LHCN-M2 (cell line): ENCODE measurements at regions not wholly inside any gene's neighbourhood (a gene's known extent, or its start where the extent isn't known, plus 50 kb on each side); places are given as distances from the start of the nearest gene placed in this dataset.

Experiments used
- DNase-seq: peaks from one replicate; pipeline ENCODE4 v3.0.0-alpha.2; 2012; ENCODE audit warnings: low read depth

DNA sequence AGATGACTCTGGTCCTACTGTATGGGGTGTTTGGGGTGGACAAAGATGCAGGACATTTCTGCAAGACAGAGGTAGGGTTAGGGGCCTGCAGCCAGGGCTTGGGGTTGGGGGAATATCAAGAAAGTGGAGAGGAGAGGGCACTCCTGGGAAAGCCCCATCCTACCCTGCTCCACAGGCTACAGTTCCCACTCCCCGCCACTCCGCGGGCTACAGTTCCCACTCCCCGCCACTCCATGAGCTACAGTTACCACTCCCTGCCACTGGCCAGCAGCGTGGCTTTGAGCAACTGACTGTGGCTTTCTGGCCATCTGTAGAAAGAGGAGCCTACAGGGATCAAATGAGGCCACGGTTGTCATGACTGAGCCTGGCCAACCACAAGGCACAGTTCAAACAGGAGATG, 93.8 kb upstream of the GRIK3 start:
- no peak for DNase-seq

DNA sequence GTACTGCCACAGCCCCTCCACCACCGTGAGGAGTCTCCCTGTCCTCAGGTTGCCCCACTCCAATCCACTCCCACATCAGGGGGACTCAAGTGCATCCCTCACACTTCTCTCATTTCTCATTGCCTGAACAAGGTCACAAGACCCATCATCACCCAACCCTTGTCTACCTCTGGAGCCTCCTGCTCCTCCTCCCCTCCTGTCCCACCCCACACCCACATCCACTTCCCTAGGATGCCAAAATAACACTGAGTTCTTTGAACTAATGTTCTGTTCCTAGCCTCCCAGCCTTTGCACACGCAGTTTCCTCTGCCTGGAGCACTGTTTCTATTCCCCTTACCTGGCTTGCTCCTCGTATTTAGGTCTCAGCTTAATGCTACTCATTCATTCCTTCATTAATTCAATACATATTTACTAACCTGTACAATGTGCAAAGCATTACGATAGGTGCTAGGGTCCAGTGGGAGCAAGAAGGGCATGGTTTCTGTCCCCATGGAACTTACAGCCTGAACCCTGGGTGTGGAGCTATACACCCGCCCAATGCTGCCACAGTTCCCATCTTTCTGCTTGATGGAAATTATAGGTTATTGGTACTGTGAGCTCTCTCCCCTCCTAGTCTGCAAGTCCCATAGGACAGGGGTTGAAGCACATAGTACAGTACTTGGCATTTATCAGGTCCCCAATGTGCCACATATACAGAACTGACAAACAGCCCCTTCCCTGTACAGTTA, 96.1 kb upstream of the GRIK3 start:
- DNase-seq: no peak

DNA sequence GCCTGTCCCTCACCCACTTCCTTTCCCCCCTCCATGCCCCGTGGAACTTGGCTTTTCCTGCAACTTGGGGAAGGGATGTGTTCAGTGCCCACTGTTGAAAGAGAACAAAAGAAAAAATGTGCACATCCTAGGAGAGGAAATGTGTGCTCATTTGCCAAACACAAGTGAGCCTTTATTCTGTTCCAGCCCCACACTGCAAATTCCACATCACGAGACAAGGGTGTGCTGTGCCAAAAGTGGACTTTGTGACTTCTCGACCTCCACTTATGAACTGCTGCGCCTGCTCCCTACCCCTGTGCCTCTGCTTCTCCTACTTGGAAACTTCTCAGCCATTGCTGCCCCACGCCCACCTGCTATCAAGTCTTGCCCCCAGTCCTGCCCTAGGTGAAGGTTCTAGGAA, 97.0 kb upstream of the GRIK3 start:
- DNase-seq: no peak

DNA sequence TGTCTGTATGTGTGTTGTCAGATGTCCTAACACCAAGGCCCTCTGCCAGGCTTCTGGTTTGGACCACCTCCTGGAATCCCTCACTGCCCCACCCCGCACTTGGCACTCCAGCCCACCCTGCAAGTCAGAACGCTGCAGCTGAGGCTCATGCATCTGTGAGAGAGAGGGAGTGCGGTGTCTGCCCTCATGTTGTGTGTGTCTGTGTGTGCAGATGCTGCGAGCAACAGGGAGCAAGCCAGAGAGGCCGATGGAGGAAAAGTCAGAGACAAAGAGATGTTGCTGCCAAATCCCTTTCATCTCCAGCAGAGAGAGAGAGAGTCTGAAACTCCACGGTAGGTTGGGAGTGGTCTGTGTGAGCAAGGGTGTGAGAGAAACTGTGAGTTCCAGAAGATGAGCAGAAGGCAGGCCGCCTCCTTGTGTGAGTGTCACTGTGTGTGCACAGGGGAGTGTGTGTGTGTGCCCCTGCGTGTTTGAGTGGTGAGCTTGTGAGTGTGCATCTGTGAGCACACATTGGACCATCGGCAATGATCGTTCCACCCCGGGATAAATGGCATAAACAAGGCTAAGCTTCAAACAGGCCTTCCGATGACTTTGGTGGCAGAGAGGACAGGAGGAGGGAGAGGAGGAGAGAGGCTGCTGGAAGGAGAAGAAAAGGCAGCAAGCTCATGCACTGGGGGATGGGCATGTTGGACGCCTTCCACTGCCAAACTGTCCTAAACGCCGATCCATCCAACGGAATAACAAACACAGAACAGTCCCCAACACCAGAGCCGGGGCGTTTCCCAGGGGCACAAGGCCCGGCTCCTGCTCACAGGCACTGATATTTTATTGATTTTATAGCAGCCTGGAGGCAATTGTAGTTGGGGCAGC, 99.2 kb upstream of the GRIK3 start:
- no peak for DNase-seq

DNA sequence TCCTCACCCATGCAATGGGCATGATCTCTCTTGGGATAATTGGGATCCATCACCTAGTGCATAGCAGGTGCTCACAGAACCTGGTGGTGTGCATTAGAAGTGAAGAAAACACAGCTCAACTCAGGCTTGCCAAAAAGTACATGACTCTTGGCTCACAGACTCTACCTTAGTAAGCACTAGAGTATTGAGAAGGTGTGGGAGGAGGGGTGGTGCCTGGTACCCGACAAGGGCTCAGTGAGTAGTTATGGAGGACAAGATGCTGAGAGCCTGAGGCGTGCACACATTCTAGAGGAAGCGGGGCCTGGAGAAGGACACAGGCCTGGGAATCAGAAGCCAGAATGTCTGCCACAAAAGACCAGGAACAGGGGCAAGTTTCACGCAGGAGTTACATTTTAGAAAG, 100.3 kb upstream of the GRIK3 start:
- no peak for DNase-seq

DNA sequence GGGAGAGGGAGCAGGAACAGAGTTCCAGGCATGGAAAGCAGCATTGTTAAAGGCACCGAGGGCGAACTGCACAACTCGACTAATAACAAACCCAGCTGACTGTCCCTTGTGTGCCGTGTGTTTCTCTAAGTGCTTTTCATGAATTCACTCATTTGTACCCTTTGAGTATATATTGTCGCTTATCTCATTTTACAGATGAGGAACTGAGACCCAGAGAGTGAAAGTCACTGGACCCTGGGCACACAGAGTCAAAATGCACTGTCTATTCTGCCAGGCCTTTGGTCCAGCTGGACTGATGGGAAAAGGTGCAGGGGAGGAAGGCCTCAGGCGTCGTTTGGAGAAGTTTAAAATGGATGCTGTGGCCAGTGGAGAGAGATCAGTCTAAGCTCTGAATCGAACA, 100.7 kb upstream of the GRIK3 start:
- DNase-seq: no peak

DNA sequence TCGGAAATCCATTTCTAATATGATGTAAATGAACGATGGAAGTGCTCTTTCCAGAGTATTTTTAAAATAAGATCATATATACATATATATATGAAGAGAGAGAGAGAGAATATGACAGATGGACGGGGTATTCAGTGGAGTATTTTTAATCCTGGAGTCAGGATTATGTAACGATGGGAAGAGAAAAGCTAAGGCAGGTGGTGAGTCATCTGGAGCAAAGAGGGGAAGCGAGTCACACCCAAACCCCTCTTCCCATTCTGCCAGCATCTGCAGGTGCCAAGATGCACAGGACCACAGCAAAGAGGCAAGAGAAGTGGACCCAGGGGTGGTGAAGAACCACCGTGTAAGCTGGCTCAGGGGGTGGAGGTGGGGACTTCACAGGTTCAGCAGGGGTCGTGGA, 102.7 kb upstream of the GRIK3 start:
- no peak for DNase-seq

DNA sequence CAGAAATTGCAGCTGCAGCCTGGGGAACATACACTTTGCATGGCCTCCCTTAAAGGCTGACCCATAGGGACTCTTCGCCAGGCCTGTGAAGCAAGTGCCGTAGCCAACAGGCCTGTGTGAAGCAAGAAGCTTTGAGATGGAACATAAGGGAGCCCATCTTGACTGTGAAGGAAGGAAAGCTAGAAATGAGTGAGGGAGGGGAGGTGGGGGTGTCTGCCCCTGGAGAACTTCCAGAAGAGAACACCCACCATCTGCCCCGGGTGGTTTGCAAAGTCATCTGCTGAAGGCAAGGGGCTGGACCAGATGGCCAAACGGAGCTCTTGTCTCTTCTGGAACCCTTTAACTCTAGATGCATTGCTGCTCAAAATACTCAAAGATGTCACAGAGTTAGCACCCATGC, 103.3 kb upstream of the GRIK3 start:
- DNase-seq: no peak

DNA sequence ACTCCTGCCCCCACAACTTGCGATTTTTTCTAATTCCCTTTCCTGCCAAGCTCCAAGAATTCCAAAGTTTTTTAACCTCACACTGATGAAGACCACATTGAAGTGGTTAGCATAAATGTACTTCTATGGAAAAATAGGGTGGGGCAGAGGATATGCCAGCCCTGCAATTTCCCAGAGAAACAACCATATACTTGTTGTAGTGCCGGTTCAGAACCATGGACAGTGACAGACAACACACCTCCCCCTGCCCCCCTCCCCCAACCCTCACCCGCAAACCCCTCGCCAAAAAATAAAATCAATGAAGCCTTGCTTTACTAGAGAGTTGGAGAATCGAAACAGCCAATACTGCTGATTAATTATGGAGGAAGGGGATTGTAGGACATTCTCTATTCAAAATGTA, 109.5 kb upstream of the GRIK3 start:
- DNase-seq: no peak

DNA sequence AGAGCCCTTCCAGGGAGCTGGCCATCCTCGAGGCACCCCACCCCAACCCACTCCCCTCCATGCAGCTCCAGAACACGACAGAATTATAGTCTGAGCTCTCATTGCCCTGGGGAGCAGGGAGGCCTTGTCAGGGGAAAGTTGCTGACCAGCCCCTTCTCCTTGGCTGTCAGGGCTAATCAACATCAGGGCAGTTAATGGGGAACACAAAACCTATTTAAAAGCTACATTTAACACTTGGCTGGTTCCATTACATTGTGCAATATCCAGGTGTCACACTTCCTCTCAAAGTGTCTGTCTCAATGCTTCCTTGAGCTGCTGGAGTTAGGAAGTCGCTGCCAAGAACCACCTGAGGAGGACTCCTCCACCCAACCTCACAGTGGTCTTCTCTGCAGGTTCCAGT, 111.8 kb upstream of the GRIK3 start:
- DNase-seq: no peak

DNA sequence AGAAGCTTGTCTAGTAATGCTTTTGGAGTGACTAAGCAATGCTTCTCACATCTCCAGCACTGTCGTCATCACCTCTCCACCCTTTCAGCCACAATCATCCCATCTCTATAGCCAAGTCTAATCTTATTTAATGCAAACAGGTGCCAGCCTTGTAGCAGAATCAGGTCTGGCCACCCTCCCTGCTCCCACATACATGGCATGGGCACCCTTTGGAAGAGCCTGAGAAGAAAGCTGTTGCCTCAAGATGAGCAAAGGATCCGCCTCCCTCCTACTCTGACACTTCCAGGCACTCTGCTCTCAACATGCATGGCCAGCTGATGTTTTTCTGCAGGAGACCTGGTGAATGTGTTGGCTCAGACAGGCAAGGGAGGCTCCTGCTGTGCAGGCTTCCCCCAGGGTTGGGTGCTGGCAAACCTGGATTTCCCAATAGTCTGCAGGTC, 113.1 kb upstream of the GRIK3 start:
- no peak for DNase-seq

DNA sequence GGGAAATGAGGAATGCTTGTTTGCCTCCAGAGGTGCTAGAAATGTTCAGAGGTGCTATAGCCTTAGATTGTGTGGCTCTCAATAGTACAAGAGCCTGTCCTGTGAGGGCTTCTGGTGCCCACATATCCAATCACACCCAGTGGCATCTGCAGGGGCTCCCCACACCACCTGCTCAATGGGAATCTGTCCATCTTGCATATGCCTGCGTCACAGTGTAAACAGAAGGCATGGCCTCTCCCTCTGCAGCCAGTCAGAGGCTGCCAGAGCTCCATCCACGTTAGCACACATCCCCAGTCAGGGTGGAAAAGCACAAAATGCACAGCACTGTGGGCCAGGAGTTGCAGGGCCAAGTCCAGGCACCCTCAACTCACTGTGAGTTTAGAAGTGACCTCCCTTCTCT, 113.6 kb upstream of the GRIK3 start:
- DNase-seq: no peak

DNA sequence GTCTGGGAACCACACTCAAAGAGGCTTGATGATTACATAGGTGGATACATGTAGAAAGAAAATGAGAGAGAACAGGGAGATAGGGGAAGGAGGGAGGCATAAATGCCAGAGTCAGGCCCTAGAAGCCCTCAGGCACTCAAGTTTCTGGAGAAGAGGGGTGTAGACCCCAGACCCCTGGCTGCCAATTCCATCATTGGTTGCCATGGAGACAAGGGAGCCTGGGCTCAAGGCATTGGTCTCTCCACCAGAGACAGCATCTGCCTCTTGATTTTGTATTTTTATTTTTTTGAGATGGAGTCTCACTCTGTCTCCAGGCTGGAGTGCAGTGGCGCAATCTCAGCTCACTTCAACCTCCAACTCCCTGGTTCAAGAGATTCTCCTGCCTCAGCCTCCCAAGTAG, 114.3 kb upstream of the GRIK3 start:
- DNase-seq: no peak

DNA sequence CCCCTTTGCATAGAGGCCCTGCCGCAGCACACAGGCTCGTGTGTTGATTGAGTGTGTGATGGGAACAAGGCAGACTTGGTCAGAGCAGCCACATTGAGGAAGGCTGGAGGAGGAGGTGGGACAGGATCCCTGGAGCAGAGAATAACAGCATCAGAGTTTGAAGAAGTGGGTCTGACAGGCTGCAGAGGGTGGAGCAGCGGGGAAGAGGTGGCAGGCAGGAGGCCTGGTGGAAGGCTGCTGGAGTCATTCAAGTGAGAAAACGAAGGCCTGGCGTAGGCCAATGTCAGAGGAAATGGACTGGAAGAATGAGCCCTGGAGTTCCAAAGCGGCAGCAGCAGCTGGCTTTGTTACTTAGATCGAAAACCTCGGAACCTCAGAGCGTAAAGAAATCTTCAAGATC, 115.0 kb upstream of the GRIK3 start:
- no peak for DNase-seq

DNA sequence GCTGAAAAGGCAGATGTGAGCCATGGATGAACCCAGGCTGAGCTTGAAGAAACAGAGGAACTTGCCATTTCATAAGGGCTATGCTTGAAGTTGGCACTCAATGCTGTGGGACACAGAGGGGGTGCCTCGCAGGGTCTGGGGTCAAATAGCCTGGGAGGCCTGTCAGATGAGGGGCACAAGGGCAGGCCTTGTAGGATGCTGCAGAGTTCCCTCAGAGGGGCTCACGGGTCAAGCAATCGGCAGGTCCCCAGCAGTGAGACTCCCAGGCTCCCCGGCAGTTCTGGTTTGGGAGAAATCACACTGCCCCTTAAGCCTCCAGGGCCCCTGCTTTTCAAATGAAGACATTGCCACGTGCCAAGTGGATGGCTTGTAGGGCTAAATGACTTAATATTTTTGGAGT, 116.7 kb upstream of the GRIK3 start:
- no peak for DNase-seq

DNA sequence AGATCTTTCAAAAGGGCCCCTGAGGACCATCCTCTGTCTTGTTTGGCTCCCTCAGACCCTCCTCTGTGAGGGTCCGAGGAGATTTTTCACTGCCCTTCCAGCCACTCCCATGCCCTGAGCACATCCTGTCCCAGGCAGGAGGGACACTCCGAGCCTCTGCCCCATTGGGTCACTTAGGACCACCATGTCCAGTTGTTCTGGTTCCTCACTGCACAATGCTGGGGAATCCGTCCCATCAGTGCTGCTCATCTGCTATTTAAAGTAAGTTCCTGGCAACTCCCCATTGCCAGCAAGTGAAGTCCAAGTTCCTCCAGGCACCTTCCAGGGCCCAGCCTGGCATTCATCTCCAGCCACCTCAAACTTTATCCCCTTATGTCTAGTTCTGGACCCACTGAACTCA, 117.5 kb upstream of the GRIK3 start:
- no peak for DNase-seq

DNA sequence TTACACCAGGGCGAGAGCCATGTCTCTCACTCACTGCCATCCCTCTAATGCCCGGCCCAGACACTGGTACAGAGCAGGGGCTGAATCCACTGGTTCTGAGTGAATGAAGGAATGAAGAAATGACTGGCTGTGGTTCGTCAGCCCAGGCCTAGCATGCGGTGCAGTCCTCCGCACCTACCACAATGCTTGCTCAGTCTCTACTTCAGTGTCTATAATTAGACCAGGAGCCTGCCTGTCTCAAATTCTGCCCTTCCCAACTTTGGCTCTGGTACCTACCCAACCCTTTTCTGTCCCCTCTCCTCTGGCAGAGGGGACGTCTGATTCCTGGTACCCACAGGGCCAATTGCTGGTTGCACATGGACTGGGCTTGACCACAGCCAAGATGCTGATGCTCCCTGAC, 118.2 kb upstream of the GRIK3 start:
- no peak for DNase-seq

DNA sequence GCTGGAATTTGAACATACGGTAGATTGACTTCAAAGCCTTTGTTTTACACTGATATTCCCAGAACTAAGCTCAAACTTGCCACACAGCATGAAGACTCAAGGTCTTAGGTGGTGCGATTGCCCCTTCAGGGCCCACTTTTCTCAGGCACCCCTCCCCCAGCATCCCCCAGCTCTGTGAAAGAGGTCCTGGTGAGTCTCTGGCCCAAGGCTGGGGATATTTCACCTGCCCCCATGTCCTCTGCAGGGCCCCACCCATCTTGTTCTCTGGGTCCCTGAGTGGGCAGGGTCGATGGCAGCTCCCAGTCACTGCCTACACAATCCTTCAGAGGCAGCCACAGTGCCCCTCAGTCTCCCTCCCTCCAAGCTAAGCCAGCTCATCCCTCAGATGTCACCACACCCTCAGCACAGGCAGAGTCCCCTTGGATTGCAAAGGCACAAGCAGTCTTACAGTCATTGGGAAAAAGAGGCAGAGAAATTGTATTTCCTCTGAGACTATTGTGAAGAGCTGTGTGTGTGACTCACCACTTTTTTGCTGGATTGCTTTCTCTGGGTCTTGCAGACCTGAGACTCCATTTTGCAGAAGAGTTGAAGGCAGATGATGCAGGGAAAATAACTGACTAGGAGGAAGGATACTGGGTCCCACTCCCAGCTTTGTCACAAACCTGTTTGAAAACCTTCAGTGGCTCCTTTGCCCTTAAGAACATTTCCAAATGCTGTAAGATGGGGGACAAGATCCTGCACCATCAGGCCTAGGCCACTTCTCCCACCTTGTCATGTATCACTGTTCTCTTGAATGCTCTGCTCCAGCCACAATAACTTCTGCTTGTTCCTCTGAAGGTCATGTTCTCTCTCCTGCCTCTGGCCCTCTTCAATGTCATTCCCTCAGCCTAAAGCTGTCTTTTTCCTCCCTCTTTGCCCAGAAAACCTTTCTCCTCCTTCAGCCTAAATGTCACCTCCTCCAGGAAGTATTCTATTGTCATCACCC, 119.1 kb upstream of the GRIK3 start:
- DNase-seq: no peak

DNA sequence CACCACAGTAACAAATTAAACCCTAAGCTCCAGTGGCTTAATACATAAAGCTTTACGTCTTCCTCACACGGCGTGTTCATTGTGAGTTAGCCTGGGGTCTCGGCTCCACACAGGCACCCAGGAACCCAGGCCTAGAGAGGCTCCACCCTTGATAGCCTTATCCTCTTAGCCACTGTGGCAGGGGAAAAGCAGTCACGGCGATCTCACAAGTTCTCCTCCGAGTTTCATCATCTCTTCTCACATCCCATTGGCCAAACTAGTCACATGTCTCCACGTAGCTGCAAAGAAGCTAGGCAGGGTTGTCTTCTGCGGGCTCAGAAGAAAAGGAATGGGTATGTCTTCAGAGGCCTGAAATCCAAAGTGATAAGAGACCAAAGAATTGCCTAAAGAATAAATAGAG, 122.3 kb upstream of the GRIK3 start:
- DNase-seq: no peak

DNA sequence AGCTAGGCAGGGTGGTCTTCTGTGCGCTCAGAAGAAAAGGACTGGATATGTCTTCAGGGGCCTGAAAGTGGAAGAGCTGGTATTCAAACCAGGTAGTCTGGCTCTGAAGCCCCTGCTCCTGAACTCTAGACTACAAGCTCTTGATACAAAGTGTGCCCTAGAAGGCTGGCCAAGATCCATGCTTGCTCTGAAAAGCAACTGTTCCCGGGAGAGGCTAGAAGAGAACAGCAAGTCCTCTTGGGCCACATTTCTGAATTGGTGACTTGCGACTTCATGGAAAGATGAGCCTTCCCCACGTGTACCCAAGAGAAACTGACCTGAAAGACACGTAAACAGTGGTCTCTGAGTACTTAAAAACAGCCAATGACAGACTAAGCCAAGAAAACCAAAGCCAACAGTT, 123.3 kb upstream of the GRIK3 start:
- no peak for DNase-seq

DNA sequence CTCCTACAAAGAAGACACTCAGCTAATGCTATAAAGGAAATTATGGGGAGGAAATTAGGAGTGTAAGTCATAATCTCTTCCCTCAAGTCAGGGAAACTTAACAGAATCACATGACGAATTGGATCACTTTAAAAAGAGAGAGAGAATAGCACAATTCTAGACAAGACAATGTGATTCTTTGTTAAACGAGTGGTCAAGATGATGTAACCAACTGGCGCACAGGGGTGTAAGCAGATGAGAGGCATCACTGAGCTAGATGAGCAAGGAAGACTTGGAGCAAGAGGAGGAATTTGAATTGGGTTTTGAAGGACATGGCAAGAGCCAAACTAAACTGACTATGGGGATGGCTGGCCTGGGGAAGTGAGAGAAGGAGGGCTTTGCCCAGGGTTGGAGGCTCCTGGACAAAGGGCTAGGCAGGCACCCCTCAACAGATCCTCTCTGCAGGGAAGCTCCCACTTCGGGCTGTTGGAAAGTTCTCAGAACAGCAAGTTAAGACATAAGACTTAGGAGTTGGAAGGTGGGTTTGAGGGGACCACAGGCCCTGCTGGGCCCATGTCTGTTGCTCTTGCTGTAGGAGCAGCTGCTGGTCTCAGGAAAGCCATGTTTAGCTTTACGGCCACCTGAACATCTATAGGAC, 123.9 kb upstream of the GRIK3 start:
- no peak for DNase-seq

DNA sequence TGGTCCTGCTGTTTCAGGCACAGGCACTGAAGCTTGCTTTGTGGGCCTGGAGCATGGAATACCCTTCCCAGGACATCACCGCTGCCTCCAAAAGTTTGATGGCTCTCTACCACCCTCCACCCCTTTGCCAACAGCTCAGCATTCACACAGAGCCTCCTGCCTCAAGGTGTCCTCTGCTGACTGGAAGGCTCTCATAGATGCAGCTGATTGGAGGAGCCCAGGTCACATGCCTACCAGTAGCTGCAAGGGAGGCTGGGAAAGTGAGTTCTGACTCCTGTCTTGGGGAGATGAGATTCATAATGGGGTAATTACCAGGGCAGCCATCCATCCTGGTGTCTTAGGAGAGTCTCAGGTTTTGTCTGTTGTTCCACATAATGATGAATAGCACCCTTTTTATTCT, 124.8 kb upstream of the GRIK3 start:
- DNase-seq: no peak
